CD4-positive, alpha-beta T cell treated with Interferon alpha-2 for 1 hour (primary cell): ENCODE measurements at regions not wholly inside any gene's neighbourhood (a gene's known extent, or its start where the extent isn't known, plus 50 kb on each side); places are given as distances from the start of the nearest gene placed in this dataset.
"Not testable (repeated sequence)": the region's sequence is repeated elsewhere in the genome, so short reads cannot be mapped to it uniquely, and the experiment has no call there.

ENCODE experiments used
- DNase-seq, 2 donors: peaks; one replicate each; pipeline ENCODE4 v3.0.0-alpha.2; 2020 to 2022

GRCh38 chr5:66354422-66354821, 210.3 kb downstream of the SREK1 start:
- no peak for DNase-seq

- no peak for DNase-seq
Measured at GRCh38 chr5:66356011-66356565, 212.0 kb downstream of the SREK1 start.

GRCh38 chr5:66358741-66359140, 214.6 kb downstream of the SREK1 start:
- no peak for DNase-seq

GRCh38 chr5:66361070-66361469, 217.0 kb downstream of the SREK1 start:
- DNase-seq, result no peak

- DNase-seq, result no peak
Measured at GRCh38 chr5:66362046-66362445, 217.9 kb downstream of the SREK1 start.

- no peak for DNase-seq
Measured at GRCh38 chr5:66362687-66363086, 218.6 kb downstream of the SREK1 start.

GRCh38 chr5:66363097-66363496, 219.0 kb downstream of the SREK1 start:
- no peak for DNase-seq

GRCh38 chr5:66364186-66364585, 220.1 kb downstream of the SREK1 start:
- no peak for DNase-seq

- no peak for DNase-seq
Measured at GRCh38 chr5:66365981-66366380, 221.9 kb downstream of the SREK1 start.

GRCh38 chr5:66367814-66368541, 223.9 kb downstream of the SREK1 start:
- no peak for DNase-seq

- DNase-seq, result no peak
Measured at GRCh38 chr5:66368811-66369210, 224.7 kb downstream of the SREK1 start.

- no peak for DNase-seq
Measured at GRCh38 chr5:66377747-66378146, 218.4 kb upstream of the MAST4 start.

GRCh38 chr5:66378407-66378806, 217.8 kb upstream of the MAST4 start:
- DNase-seq, result no peak

- DNase-seq, result no peak
Measured at GRCh38 chr5:66382152-66382551, 214.0 kb upstream of the MAST4 start.

GRCh38 chr5:66405145-66405544, 191.0 kb upstream of the MAST4 start:
- DNase-seq, result not testable (repeated sequence)

- no peak for DNase-seq
Measured at GRCh38 chr5:66406761-66407336, 189.3 kb upstream of the MAST4 start.

- no peak for DNase-seq
Measured at GRCh38 chr5:66407765-66408164, 188.4 kb upstream of the MAST4 start.

- no peak for DNase-seq
Measured at GRCh38 chr5:66408576-66408975, 187.6 kb upstream of the MAST4 start.

GRCh38 chr5:66410122-66410521, 186.1 kb upstream of the MAST4 start:
- DNase-seq, result no peak

- DNase-seq, result no peak
Measured at GRCh38 chr5:66411701-66412100, 184.5 kb upstream of the MAST4 start.

GRCh38 chr5:66413931-66414330, 182.3 kb upstream of the MAST4 start:
- no peak for DNase-seq

GRCh38 chr5:66415208-66415607, 181.0 kb upstream of the MAST4 start:
- no peak for DNase-seq

- DNase-seq, result no peak
Measured at GRCh38 chr5:66416698-66417097, 179.5 kb upstream of the MAST4 start.

- no peak for DNase-seq
Measured at GRCh38 chr5:66417781-66418180, 178.4 kb upstream of the MAST4 start.

GRCh38 chr5:66423484-66423883, 172.7 kb upstream of the MAST4 start:
- no peak for DNase-seq
